Right ventricle myocardium inferior (tissue), 1 donor: ENCODE measurements at regions not wholly inside any gene's neighbourhood (a gene's known extent, or its start where the extent isn't known, plus 50 kb on each side); places are given as distances from the start of the nearest gene placed in this dataset.

ENCODE experiments used
- ATAC-seq: fragments of 200-7000 bp; cut with Tn5 transposase; one replicate; pipeline ENCODE4 v1.9.1; 2020; ENCODE audit warnings: mild to moderate bottlenecking, moderate library complexity
- DNase-seq: peaks from one replicate; pipeline ENCODE4 v3.0.0; 2021; ENCODE audit errors: missing footprints
- intact Hi-C: fragments of 100-400 bp; cut with DNase I; formaldehyde crosslinking; loops from one replicate; pipeline ENCODE4 v1.11.0; 2022
- donor health status: DM: no; HTN: yes; CAD: no; lungs with severe emphysema.

GRCh38 chr12:22879203-22879602, 254.2 kb downstream of the ETNK1 start:
- no peak for DNase-seq
- intact Hi-C loops: no loop called here

GRCh38 chr12:22880331-22880730, 255.4 kb downstream of the ETNK1 start:
- DNase-seq: no peak
- no peak for ATAC-seq
- intact Hi-C loops: no loop called here

More at GRCh38 chr12:22879203-22879602, 254.2 kb downstream of the ETNK1 start:
- ATAC-seq: no peak

- peak; percentile 34 for DNase-seq
- ATAC-seq: no peak
- intact Hi-C loops: no loop called here
Observed at GRCh38 chr12:22880807-22881206, 255.8 kb downstream of the ETNK1 start.

GRCh38 chr12:22881878-22882385, 257.0 kb downstream of the ETNK1 start:
- intact Hi-C loops: no loop called here
- DNase-seq (no peak), ATAC-seq (no peak)

- ATAC-seq (no peak), DNase-seq (no peak)
- intact Hi-C loops: no loop called here
Observed at GRCh38 chr12:22882559-22882958, 257.6 kb downstream of the ETNK1 start.

- DNase-seq: no peak
- intact Hi-C loops: no loop called here
Observed at GRCh38 chr12:22893878-22894277, 268.9 kb downstream of the ETNK1 start.

GRCh38 chr12:22899184-22899583, 274.2 kb downstream of the ETNK1 start:
- DNase-seq (no peak), ATAC-seq (no peak)
- intact Hi-C loops: no loop called here

More at GRCh38 chr12:22893878-22894277, 268.9 kb downstream of the ETNK1 start:
- ATAC-seq: no peak

- DNase-seq (no peak), ATAC-seq (no peak)
- intact Hi-C loops: no loop called here
Observed at GRCh38 chr12:22900401-22900800, 275.4 kb downstream of the ETNK1 start.

GRCh38 chr12:22904485-22904884, 279.5 kb downstream of the ETNK1 start:
- intact Hi-C loops: no loop called here
- no peak for ATAC-seq
- no peak for DNase-seq

GRCh38 chr12:22916241-22916640, 291.3 kb downstream of the ETNK1 start:
- no peak for DNase-seq
- no peak for ATAC-seq
- intact Hi-C loops: no loop called here

GRCh38 chr12:22916815-22917214, 291.8 kb downstream of the ETNK1 start:
- DNase-seq (no peak), ATAC-seq (no peak)
- intact Hi-C loops: no loop called here

GRCh38 chr12:22919883-22920282, 294.9 kb downstream of the ETNK1 start:
- DNase-seq (no peak), ATAC-seq (peak; percentile 56)
- intact Hi-C loops: no loop called here

GRCh38 chr12:22923768-22924167, 298.8 kb downstream of the ETNK1 start:
- intact Hi-C loops: no loop called here
- no peak for ATAC-seq
- no peak for DNase-seq

- no peak for ATAC-seq
- intact Hi-C loops: no loop called here
- no peak for DNase-seq
Observed at GRCh38 chr12:22924391-22924790, 299.4 kb downstream of the ETNK1 start.

- no peak for ATAC-seq
- intact Hi-C loops: no loop called here
- DNase-seq: no peak
Observed at GRCh38 chr12:22925623-22926022, 300.7 kb downstream of the ETNK1 start.

- DNase-seq (no peak), ATAC-seq (no peak)
- intact Hi-C loops: no loop called here
Observed at GRCh38 chr12:22932431-22932830, 307.5 kb downstream of the ETNK1 start.

- ATAC-seq: no peak
- intact Hi-C loops: no loop called here
- DNase-seq: no peak
Observed at GRCh38 chr12:22935090-22935489, 310.1 kb downstream of the ETNK1 start.

GRCh38 chr12:22935501-22935900, 310.5 kb downstream of the ETNK1 start:
- intact Hi-C loops: no loop called here
- DNase-seq (no peak), ATAC-seq (no peak)

GRCh38 chr12:22938323-22938722, 313.4 kb downstream of the ETNK1 start:
- ATAC-seq: no peak

GRCh38 chr12:22951206-22951605, 326.2 kb downstream of the ETNK1 start:
- intact Hi-C loops: no loop called here
- no peak for DNase-seq
- no peak for ATAC-seq

More at GRCh38 chr12:22938323-22938722, 313.4 kb downstream of the ETNK1 start:
- DNase-seq: no peak
- intact Hi-C loops: no loop called here

GRCh38 chr12:22956690-22957089, 331.7 kb downstream of the ETNK1 start:
- intact Hi-C loops: no loop called here
- no peak for ATAC-seq
- no peak for DNase-seq
